ENCODE measurements at regions not wholly inside any gene's neighbourhood (a gene's known extent, or its start where the extent isn't known, plus 50 kb on each side); places are given as distances from the start of the nearest gene placed in this dataset.

- no peaks in the 10 kb centered on the region for H3K27me3 ChIP-seq (ENCODE audit: control insufficient read depth, insufficient read depth, low read length)
- TF ChIP-seq EZH2 (IDR thresholded peaks at IDR 0.05; ENCODE audit: low read length, missing control alignments) (no peak), CTCF (conservative IDR thresholded peaks at IDR 0.05 in 1 of 2, IDR thresholded peaks at IDR 0.05 in 1 of 2; ENCODE audit: low read depth in 1 of 2, low read length in 2 of 2) (no peak)
- no peak overlapping the region for H3K4me2 ChIP-seq (ENCODE audit: extremely low read depth, insufficient read depth, low read length)
- no peak overlapping the region for H3K27ac ChIP-seq (ENCODE audit: insufficient read depth, low read length)
- no peak overlapping the region for H2AFZ ChIP-seq (ENCODE audit: low read length)
- no peaks in the 10 kb centered on the region for H3K4me1 ChIP-seq (ENCODE audit: control insufficient read depth, extremely low read depth, insufficient read depth, low read length)
- H3K36me3 ChIP-seq (ENCODE audit: control insufficient read depth, insufficient read depth, low read length), result no peaks in the 10 kb centered on the region
- H3K79me2 ChIP-seq (ENCODE audit: control insufficient read depth, insufficient read depth, low read length), result no peaks in the 10 kb centered on the region
- no peak for DNase-seq (ENCODE audit: low read depth in 2 of 2)
- no peaks in the 10 kb centered on the region for H3K9me3 ChIP-seq (ENCODE audit: control insufficient read depth, insufficient read depth, low read depth, low read length)
- H4K20me1 ChIP-seq (ENCODE audit: control insufficient read depth, extremely low read depth, insufficient read depth, low read length), result no peaks in the 10 kb centered on the region
- H3K9ac ChIP-seq (ENCODE audit: insufficient read depth, low read length), result no peak overlapping the region
- H3K4me3 ChIP-seq (replicated peaks in 1 of 4; ENCODE audit: control extremely low read depth in 1 of 4, insufficient read depth in 1 of 4, low read depth in 3 of 4, low read length in 4 of 4), result no peak overlapping the region
Observed at GRCh38 chr2:136482966-136483365, 282.4 kb upstream of the THSD7B start.

GRCh38 chr2:136482006-136482405 lies 283.3 kb upstream of the THSD7B start:
- no peaks in the 10 kb centered on the region for H3K27me3 ChIP-seq (ENCODE audit: control insufficient read depth, insufficient read depth, low read length)
- DNase-seq (ENCODE audit: low read depth in 2 of 2), result no peak
- no peak overlapping the region for H2AFZ ChIP-seq (ENCODE audit: low read length)
- no peaks in the 10 kb centered on the region for H3K79me2 ChIP-seq (ENCODE audit: control insufficient read depth, insufficient read depth, low read length)
- no peak overlapping the region for H3K9ac ChIP-seq (ENCODE audit: insufficient read depth, low read length)
- no peaks in the 10 kb centered on the region for H4K20me1 ChIP-seq (ENCODE audit: control insufficient read depth, extremely low read depth, insufficient read depth, low read length)
- H3K9me3 ChIP-seq (ENCODE audit: control insufficient read depth, insufficient read depth, low read depth, low read length), result no peaks in the 10 kb centered on the region
- H3K4me2 ChIP-seq (ENCODE audit: extremely low read depth, insufficient read depth, low read length), result no peak overlapping the region
- H3K4me1 ChIP-seq (ENCODE audit: control insufficient read depth, extremely low read depth, insufficient read depth, low read length), result no peaks in the 10 kb centered on the region
- no peak overlapping the region for H3K27ac ChIP-seq (ENCODE audit: insufficient read depth, low read length)
- no peak overlapping the region for H3K4me3 ChIP-seq (replicated peaks in 1 of 4; ENCODE audit: control extremely low read depth in 1 of 4, insufficient read depth in 1 of 4, low read depth in 3 of 4, low read length in 4 of 4)
- TF ChIP-seq EZH2 (IDR thresholded peaks at IDR 0.05; ENCODE audit: low read length, missing control alignments), result no peak
- no peak for TF ChIP-seq CTCF (conservative IDR thresholded peaks at IDR 0.05 in 1 of 2, IDR thresholded peaks at IDR 0.05 in 1 of 2; ENCODE audit: low read depth in 1 of 2, low read length in 2 of 2)
- H3K36me3 ChIP-seq (ENCODE audit: control insufficient read depth, insufficient read depth, low read length), result no peaks in the 10 kb centered on the region

GRCh38 chr2:136479696-136480095 lies 285.6 kb upstream of the THSD7B start:
- no peaks in the 10 kb centered on the region for H3K79me2 ChIP-seq (ENCODE audit: control insufficient read depth, insufficient read depth, low read length)
- no peaks in the 10 kb centered on the region for H3K36me3 ChIP-seq (ENCODE audit: control insufficient read depth, insufficient read depth, low read length)
- H3K9ac ChIP-seq (ENCODE audit: insufficient read depth, low read length), result no peak overlapping the region
- H4K20me1 ChIP-seq (ENCODE audit: control insufficient read depth, extremely low read depth, insufficient read depth, low read length), result no peaks in the 10 kb centered on the region
- no peak for DNase-seq (ENCODE audit: low read depth in 2 of 2)
- no peak overlapping the region for H2AFZ ChIP-seq (ENCODE audit: low read length)
- no peak overlapping the region for H3K27ac ChIP-seq (ENCODE audit: insufficient read depth, low read length)
- no peaks in the 10 kb centered on the region for H3K9me3 ChIP-seq (ENCODE audit: control insufficient read depth, insufficient read depth, low read depth, low read length)
- H3K4me3 ChIP-seq (replicated peaks in 1 of 4; ENCODE audit: control extremely low read depth in 1 of 4, insufficient read depth in 1 of 4, low read depth in 3 of 4, low read length in 4 of 4), result no peak overlapping the region
- TF ChIP-seq CTCF (conservative IDR thresholded peaks at IDR 0.05 in 1 of 2, IDR thresholded peaks at IDR 0.05 in 1 of 2; ENCODE audit: low read depth in 1 of 2, low read length in 2 of 2) (no peak), EZH2 (IDR thresholded peaks at IDR 0.05; ENCODE audit: low read length, missing control alignments) (no peak)
- no peaks in the 10 kb centered on the region for H3K27me3 ChIP-seq (ENCODE audit: control insufficient read depth, insufficient read depth, low read length)
- no peak overlapping the region for H3K4me2 ChIP-seq (ENCODE audit: extremely low read depth, insufficient read depth, low read length)
- H3K4me1 ChIP-seq (ENCODE audit: control insufficient read depth, extremely low read depth, insufficient read depth, low read length), result no peaks in the 10 kb centered on the region
